Spleen (tissue), 7 donors: ENCODE measurements at regions not wholly inside any gene's neighbourhood (a gene's known extent, or its start where the extent isn't known, plus 50 kb on each side); places are given as distances from the start of the nearest gene placed in this dataset.

ENCODE experiments used
- CTCF ChIP-seq, 11 experiments: fragments of 200-600 bp in 7 of 11; fragments of 450-650 bp in 4 of 11; sonication (generic) in 4 of 11; IDR thresholded peaks in 8 of 11; conservative IDR thresholded peaks in 3 of 11; 1 replicate in 7 of 11; 2 replicates in 4 of 11; pipeline versions ENCODE4 v1.4.0 to v1.8.0; 2016 to 2021; ENCODE audit warnings: antibody characterized with exemption in 11 of 11, inconsistent platforms in 4 of 11, mild to moderate bottlenecking in 1 of 11
- POLR2A ChIP-seq, 3 donors: fragments of 450-650 bp; IDR thresholded peaks; one replicate each; pipeline ENCODE4 v1.5.1; 2017; ENCODE audit warnings: antibody characterized with exemption in 3 of 3, mild to moderate bottlenecking in 1 of 3
- donor health status: DM: no; HTN: no; CAD: no; lungs with moderate emphysema.
- donor health status: DM: no; HTN: no; CAD: no.
- donor health status: DM: no; HTN: no; CAD: no.

GRCh38 chr19:32171719-32172151, 173.7 kb upstream of the ZNF507 start:
- no peak for TF ChIP-seq CTCF (IDR thresholded peaks at IDR 0.05 in 8 of 11, conservative IDR thresholded peaks at IDR 0.05 in 3 of 11)
- TF ChIP-seq POLR2A (IDR thresholded peaks at IDR 0.05): no peak
